Lower leg skin (tissue), 3 donors: ENCODE measurements at regions not wholly inside any gene's neighbourhood (a gene's known extent, or its start where the extent isn't known, plus 50 kb on each side); places are given as distances from the start of the nearest gene placed in this dataset.
"Not testable (repeated sequence)": the region's sequence is repeated elsewhere in the genome, so short reads cannot be mapped to it uniquely, and the experiment has no call there.

Experiments used
- POLR2A ChIP-seq, 2 donors: fragments of 450-650 bp; IDR thresholded peaks; one replicate each; pipeline ENCODE4 v1.6.1; 2016 to 2017; ENCODE audit warnings: antibody characterized with exemption in 2 of 2, mild to moderate bottlenecking in 1 of 2, moderate library complexity in 1 of 2
- TF ChIP-seq, protein P1 (sequence below), 3 donors: fragments of 450-650 bp; IDR thresholded peaks; one replicate each; pipeline ENCODE4 v1.5.1; 2016; ENCODE audit warnings: antibody characterized with exemption in 3 of 3, mild to moderate bottlenecking in 3 of 3, moderate library complexity in 2 of 3

DNA sequence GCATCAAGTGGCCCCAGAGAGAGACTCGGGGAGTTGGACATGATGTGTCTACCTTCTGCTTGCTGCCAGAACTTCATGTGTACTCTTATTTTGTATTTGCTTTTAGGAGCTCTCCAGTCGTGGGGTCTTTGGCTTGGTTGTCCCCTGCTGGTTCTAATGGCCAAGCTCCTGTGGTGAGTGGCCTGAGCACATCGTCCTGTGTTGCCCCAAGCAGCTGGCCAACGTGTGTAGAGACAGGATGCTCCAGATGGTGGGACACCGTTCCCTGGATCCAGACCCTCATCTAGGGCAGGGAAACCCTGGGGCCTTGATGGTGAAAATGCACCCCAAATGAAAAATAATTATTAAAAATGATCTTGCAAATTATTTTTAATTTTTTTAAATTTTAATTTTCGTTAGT is 65.8 kb downstream of the NPIPB5 start:
- TF ChIP-seq POLR2A (IDR thresholded peaks at IDR 0.05), result not testable (repeated sequence)
- TF ChIP-seq, protein P1, sequence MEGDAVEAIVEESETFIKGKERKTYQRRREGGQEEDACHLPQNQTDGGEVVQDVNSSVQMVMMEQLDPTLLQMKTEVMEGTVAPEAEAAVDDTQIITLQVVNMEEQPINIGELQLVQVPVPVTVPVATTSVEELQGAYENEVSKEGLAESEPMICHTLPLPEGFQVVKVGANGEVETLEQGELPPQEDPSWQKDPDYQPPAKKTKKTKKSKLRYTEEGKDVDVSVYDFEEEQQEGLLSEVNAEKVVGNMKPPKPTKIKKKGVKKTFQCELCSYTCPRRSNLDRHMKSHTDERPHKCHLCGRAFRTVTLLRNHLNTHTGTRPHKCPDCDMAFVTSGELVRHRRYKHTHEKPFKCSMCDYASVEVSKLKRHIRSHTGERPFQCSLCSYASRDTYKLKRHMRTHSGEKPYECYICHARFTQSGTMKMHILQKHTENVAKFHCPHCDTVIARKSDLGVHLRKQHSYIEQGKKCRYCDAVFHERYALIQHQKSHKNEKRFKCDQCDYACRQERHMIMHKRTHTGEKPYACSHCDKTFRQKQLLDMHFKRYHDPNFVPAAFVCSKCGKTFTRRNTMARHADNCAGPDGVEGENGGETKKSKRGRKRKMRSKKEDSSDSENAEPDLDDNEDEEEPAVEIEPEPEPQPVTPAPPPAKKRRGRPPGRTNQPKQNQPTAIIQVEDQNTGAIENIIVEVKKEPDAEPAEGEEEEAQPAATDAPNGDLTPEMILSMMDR (IDR thresholded peaks at IDR 0.05), result not testable (repeated sequence)
